GM12878 (cell line): ENCODE measurements at regions not wholly inside any gene's neighbourhood (a gene's known extent, or its start where the extent isn't known, plus 50 kb on each side); places are given as distances from the start of the nearest gene placed in this dataset.

ENCODE experiments used
- ATAC-seq: fragments of 200-7000 bp; cut with Tn5 transposase; 3 replicates; pipeline ENCODE4 v1.9.1; 2020; ENCODE audit warnings: mild to moderate bottlenecking, moderate library complexity
- BruUV-seq: library from RNA; stranded (reverse); fragments of 400-500 nt; replicated peaks from 2 replicates; lab custom pipeline; 2021; lab: Mats Ljungman, UMichigan
- CTCF ChIA-PET: fragments of 300-600 bp; sonication (Branson Sonifier 250); formaldehyde crosslinking; extraction: SDS; loops from one replicate; lab custom pipeline; 2021; ENCODE audit warnings: inconsistent platforms; lab: Yijun Ruan, JAX
- POLR2A ChIA-PET: fragments of 350-600 bp; formaldehyde crosslinking; extraction: SDS; loops from one replicate; lab custom pipeline; 2021; ENCODE audit warnings: inconsistent platforms; lab: Charles Lee
- RAD21 ChIA-PET: fragments of 300-600 bp; sonication (Branson Sonifier 250); formaldehyde crosslinking; loops from one replicate; lab custom pipeline; 2023; ENCODE audit warnings: antibody characterized with exemption; ENCODE audit not compliant: unreplicated experiment; lab: Charles Lee
- SMC1A ChIA-PET: fragments of 300-600 bp; sonication (Branson Sonifier 250); formaldehyde crosslinking; loops from one replicate; lab custom pipeline; 2023; ENCODE audit not compliant: unreplicated experiment, uncharacterized antibody; lab: Charles Lee
- DNase-seq: peaks from one replicate; pipeline ENCODE4 v3.0.0-alpha.2; 2011; ENCODE audit warnings: low read depth, low spot score
- FAIRE-seq: peaks from 3 replicates; lab custom pipeline; 2011; peaks lifted over from hg19 to GRCh38; lab: Jason Lieb, UNC
- H2AFZ ChIP-seq: 2 replicates; pipeline ENCODE4 v1.6.0; 2011; ENCODE audit warnings: low read depth, low read length, control low read depth; ENCODE audit not compliant: control insufficient read depth
- H3K27ac ChIP-seq: 2 replicates; pipeline ENCODE4 v1.5.1; 2011; ENCODE audit warnings: control low read depth; ENCODE audit not compliant: control insufficient read depth, insufficient read depth
- H3K27me3 ChIP-seq, 2 experiments: replicated peaks in 1 of 2; 2 replicates each; pipeline versions ENCODE4 v1.6.0 to v1.6.1; 2011; ENCODE audit warnings: low read length in 1 of 2; ENCODE audit not compliant: control insufficient read depth in 2 of 2, insufficient read depth in 2 of 2
- H3K36me3 ChIP-seq, 2 experiments: 2 replicates each; pipeline ENCODE4 v1.5.1; 2011; ENCODE audit warnings: low read length in 1 of 2; ENCODE audit not compliant: control insufficient read depth in 2 of 2, insufficient read depth in 2 of 2
- H3K4me1 ChIP-seq: 2 replicates; pipeline ENCODE4 v1.6.1; 2011; ENCODE audit warnings: mild to moderate bottlenecking, low read length, moderate library complexity, mixed read lengths; ENCODE audit not compliant: control insufficient read depth, insufficient read depth
- H3K4me2 ChIP-seq: 2 replicates; pipeline ENCODE4 v1.6.0; 2011; ENCODE audit warnings: control low read depth; ENCODE audit not compliant: control insufficient read depth, insufficient read depth
- H3K4me3 ChIP-seq: fragments of 200-600 bp; sonication (generic); 2 replicates; pipeline ENCODE4 v1.5.1; 2016
- H3K79me2 ChIP-seq: 2 replicates; pipeline ENCODE4 v1.6.0; 2011; ENCODE audit warnings: low read length; ENCODE audit not compliant: control insufficient read depth, insufficient read depth
- H3K9ac ChIP-seq: 2 replicates; pipeline ENCODE4 v1.8.0; 2011; ENCODE audit warnings: low read length, control low read depth, mixed read lengths; ENCODE audit not compliant: control insufficient read depth, insufficient read depth
- H3K9me3 ChIP-seq: replicated peaks from 3 replicates; pipeline ENCODE4 v1.5.1; 2011; ENCODE audit warnings: mild to moderate bottlenecking, low read length; ENCODE audit not compliant: control insufficient read depth, insufficient read depth
- H4K20me1 ChIP-seq: 2 replicates; pipeline ENCODE4 v1.6.0; 2011; ENCODE audit not compliant: control insufficient read depth, insufficient read depth
- CBFB ChIP-seq: IDR thresholded peaks from 2 replicates; pipeline ENCODE4 v1.6.1; 2016; ENCODE audit warnings: antibody characterized with exemption, low read depth
- CBX3 ChIP-seq: fragments of 200-600 bp; sonication (generic); IDR thresholded peaks from 2 replicates; pipeline ENCODE4 v1.6.1; 2016; ENCODE audit warnings: low read depth, borderline replicate concordance
- CEBPB ChIP-seq, 2 experiments: fragments of 150-350 bp in 1 of 2; IDR thresholded peaks; 2 replicates each; pipeline ENCODE4 v1.6.1; 2012 to 2014; ENCODE audit warnings: low read depth in 2 of 2, low read length in 2 of 2, borderline replicate concordance in 1 of 2, inconsistent platforms in 1 of 2
- HDAC2 ChIP-seq: fragments of 200-600 bp; sonication (generic); IDR thresholded peaks from 2 replicates; pipeline ENCODE4 v1.6.1; 2017
- HDGF ChIP-seq: fragments of 450-650 bp; IDR thresholded peaks from 2 replicates; pipeline ENCODE4 v1.6.1; 2016; ENCODE audit warnings: antibody characterized with exemption
- JUNB ChIP-seq: IDR thresholded peaks from 2 replicates; pipeline ENCODE4 v1.6.1; 2016; ENCODE audit warnings: antibody characterized with exemption, mild to moderate bottlenecking
- NR2C2 ChIP-seq: IDR thresholded peaks from 2 replicates; pipeline ENCODE4 v1.6.1; 2011; ENCODE audit warnings: borderline replicate concordance, low read depth; ENCODE audit not compliant: control insufficient read depth, insufficient read length
- PML ChIP-seq: IDR thresholded peaks from 2 replicates; pipeline ENCODE4 v1.6.1; 2012; ENCODE audit warnings: low read length, inconsistent platforms
- POLR2AphosphoS5 ChIP-seq: IDR thresholded peaks from 2 replicates; pipeline ENCODE4 v1.6.1; 2011; ENCODE audit warnings: mild to moderate bottlenecking, low read length, inconsistent platforms
- SUPT20H ChIP-seq: IDR thresholded peaks from 2 replicates; pipeline ENCODE4 v1.6.1; 2011; ENCODE audit warnings: low read depth, mild to moderate bottlenecking, low read length, moderate library complexity, borderline replicate concordance; ENCODE audit not compliant: control insufficient read depth
- TARDBP ChIP-seq: IDR thresholded peaks from 2 replicates; pipeline ENCODE4 v1.6.1; 2016; ENCODE audit warnings: borderline replicate concordance
- WRNIP1 ChIP-seq: IDR thresholded peaks from 2 replicates; pipeline ENCODE4 v1.6.1; 2011; ENCODE audit warnings: low read depth, low read length, improper control_type of control experiment, borderline replicate concordance
- YBX1 ChIP-seq: fragments of 450-650 bp; IDR thresholded peaks from 2 replicates; pipeline ENCODE4 v1.6.1; 2016; ENCODE audit warnings: antibody characterized with exemption
- ZNF274 ChIP-seq: IDR thresholded peaks from one replicate; pipeline ENCODE4 v1.8.0; 2011; ENCODE audit not compliant: insufficient read length, insufficient read depth
- WGBS: methylation state at CpG from one replicate; pipeline ENCODE4 v1.1.6; 2016; ENCODE audit warnings: low lambda C conversion rate; ENCODE audit not compliant: insufficient replicate concordance, insufficient coverage; ENCODE audit errors: missing lambda C conversion rate; 5-methylcytosine and 5-hydroxymethylcytosine counted together
- in situ Hi-C: fragments of 300-500 bp; cut with MboI; formaldehyde crosslinking; loops from 9 replicates; pipeline ENCODE4 v1.14.3; 2018; ENCODE audit warnings: mixed read lengths
- intact Hi-C: fragments of 100-400 bp; cut with micrococcal nuclease; formaldehyde crosslinking; loops from one replicate; pipeline ENCODE4 v1.14.2; 2022; ENCODE audit not compliant: unreplicated experiment
- TF ChIP-seq, protein P1 (sequence below): IDR thresholded peaks from 2 replicates; pipeline ENCODE4 v1.6.1; 2012; ENCODE audit warnings: low read length, inconsistent platforms
- TF ChIP-seq, protein P2 (sequence below): fragments of 450-650 bp; conservative IDR thresholded peaks from 2 replicates; pipeline ENCODE4 v1.6.1; 2017; ENCODE audit warnings: mild to moderate bottlenecking, moderate library complexity
- TF ChIP-seq, protein P3 (sequence below): IDR thresholded peaks from 2 replicates; pipeline ENCODE4 v1.6.1; 2012; ENCODE audit warnings: mild to moderate bottlenecking, low read depth, low read length
- TF ChIP-seq, protein P4 (sequence below): IDR thresholded peaks from 2 replicates; pipeline ENCODE4 v1.6.1; 2011; ENCODE audit warnings: borderline replicate concordance, low read depth, mild to moderate bottlenecking, moderate library complexity, low read length; ENCODE audit not compliant: insufficient read depth, poor library complexity, severe bottlenecking

DNA sequence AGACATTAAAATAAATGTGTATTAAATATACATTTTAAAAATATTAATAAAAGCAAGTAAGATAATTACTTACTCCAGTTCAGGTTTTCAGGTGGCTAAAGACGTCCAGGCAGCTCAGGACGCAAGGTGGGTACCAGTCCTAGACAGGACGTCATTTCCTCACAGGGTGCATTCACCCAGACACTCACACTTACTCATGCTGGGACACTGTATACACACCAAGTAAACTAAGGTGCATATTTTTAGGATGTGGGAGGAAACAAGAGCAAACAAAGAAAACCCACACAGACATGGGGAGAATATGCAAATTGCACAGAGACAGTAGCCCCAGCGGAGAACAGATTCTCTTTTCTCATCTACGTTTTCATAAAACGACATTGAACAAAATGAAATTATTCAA, 457.9 kb downstream of the BRINP3 start:
- no peaks in the 10 kb centered on the region for H3K79me2 ChIP-seq
- H4K20me1 ChIP-seq: no peaks in the 10 kb centered on the region
- no peak overlapping the region for H3K27ac ChIP-seq
- WGBS: 48% methylated on average over 6 of the region's 6 CpGs
- FAIRE-seq (no peak), ATAC-seq (peak; percentile 83), DNase-seq (no peak)
- no peak overlapping the region for H3K4me2 ChIP-seq
- in situ Hi-C loops: no loop called here
- CTCF ChIA-PET: no interaction called here
- POLR2A ChIA-PET: no interaction called here
- SMC1A ChIA-PET: no interaction called here
- intact Hi-C loops: no loop called here
- H3K27me3 ChIP-seq: no peaks in the 10 kb centered on the region
- BruUV-seq: no TSS peak
- no peak overlapping the region for H3K4me3 ChIP-seq
- H3K9me3 ChIP-seq: no peaks in the 10 kb centered on the region
- H3K4me1 ChIP-seq: no peaks in the 10 kb centered on the region
- H3K9ac ChIP-seq: no peak overlapping the region
- H2AFZ ChIP-seq: no peak overlapping the region
- RAD21 ChIA-PET: no interaction called here
- TF ChIP-seq TARDBP (no peak), ZNF274 (no peak), CBX3 (no peak), CBFB (no peak), HDGF (no peak), PML (no peak), HDAC2 (no peak), POLR2AphosphoS5 (no peak), YBX1 (no peak), WRNIP1 (no peak), CEBPB (IDR thresholded peaks at IDR 0.05; ENCODE audit: borderline replicate concordance in 1 of 2, low read depth in 2 of 2, low read length in 2 of 2) (no peak), NR2C2 (no peak), JUNB (no peak), SUPT20H (no peak)
- TF ChIP-seq, protein P1, sequence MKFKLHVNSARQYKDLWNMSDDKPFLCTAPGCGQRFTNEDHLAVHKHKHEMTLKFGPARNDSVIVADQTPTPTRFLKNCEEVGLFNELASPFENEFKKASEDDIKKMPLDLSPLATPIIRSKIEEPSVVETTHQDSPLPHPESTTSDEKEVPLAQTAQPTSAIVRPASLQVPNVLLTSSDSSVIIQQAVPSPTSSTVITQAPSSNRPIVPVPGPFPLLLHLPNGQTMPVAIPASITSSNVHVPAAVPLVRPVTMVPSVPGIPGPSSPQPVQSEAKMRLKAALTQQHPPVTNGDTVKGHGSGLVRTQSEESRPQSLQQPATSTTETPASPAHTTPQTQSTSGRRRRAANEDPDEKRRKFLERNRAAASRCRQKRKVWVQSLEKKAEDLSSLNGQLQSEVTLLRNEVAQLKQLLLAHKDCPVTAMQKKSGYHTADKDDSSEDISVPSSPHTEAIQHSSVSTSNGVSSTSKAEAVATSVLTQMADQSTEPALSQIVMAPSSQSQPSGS: no peak
- TF ChIP-seq, protein P2, sequence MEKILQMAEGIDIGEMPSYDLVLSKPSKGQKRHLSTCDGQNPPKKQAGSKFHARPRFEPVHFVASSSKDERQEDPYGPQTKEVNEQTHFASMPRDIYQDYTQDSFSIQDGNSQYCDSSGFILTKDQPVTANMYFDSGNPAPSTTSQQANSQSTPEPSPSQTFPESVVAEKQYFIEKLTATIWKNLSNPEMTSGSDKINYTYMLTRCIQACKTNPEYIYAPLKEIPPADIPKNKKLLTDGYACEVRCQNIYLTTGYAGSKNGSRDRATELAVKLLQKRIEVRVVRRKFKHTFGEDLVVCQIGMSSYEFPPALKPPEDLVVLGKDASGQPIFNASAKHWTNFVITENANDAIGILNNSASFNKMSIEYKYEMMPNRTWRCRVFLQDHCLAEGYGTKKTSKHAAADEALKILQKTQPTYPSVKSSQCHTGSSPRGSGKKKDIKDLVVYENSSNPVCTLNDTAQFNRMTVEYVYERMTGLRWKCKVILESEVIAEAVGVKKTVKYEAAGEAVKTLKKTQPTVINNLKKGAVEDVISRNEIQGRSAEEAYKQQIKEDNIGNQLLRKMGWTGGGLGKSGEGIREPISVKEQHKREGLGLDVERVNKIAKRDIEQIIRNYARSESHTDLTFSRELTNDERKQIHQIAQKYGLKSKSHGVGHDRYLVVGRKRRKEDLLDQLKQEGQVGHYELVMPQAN: no peak
- TF ChIP-seq, protein P3, sequence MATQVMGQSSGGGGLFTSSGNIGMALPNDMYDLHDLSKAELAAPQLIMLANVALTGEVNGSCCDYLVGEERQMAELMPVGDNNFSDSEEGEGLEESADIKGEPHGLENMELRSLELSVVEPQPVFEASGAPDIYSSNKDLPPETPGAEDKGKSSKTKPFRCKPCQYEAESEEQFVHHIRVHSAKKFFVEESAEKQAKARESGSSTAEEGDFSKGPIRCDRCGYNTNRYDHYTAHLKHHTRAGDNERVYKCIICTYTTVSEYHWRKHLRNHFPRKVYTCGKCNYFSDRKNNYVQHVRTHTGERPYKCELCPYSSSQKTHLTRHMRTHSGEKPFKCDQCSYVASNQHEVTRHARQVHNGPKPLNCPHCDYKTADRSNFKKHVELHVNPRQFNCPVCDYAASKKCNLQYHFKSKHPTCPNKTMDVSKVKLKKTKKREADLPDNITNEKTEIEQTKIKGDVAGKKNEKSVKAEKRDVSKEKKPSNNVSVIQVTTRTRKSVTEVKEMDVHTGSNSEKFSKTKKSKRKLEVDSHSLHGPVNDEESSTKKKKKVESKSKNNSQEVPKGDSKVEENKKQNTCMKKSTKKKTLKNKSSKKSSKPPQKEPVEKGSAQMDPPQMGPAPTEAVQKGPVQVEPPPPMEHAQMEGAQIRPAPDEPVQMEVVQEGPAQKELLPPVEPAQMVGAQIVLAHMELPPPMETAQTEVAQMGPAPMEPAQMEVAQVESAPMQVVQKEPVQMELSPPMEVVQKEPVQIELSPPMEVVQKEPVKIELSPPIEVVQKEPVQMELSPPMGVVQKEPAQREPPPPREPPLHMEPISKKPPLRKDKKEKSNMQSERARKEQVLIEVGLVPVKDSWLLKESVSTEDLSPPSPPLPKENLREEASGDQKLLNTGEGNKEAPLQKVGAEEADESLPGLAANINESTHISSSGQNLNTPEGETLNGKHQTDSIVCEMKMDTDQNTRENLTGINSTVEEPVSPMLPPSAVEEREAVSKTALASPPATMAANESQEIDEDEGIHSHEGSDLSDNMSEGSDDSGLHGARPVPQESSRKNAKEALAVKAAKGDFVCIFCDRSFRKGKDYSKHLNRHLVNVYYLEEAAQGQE: no peak
- TF ChIP-seq, protein P4, sequence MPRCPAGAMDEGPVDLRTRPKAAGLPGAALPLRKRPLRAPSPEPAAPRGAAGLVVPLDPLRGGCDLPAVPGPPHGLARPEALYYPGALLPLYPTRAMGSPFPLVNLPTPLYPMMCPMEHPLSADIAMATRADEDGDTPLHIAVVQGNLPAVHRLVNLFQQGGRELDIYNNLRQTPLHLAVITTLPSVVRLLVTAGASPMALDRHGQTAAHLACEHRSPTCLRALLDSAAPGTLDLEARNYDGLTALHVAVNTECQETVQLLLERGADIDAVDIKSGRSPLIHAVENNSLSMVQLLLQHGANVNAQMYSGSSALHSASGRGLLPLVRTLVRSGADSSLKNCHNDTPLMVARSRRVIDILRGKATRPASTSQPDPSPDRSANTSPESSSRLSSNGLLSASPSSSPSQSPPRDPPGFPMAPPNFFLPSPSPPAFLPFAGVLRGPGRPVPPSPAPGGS: no peak
- H3K36me3 ChIP-seq: no peaks in the 10 kb centered on the region
